ENCODE measurements at regions not wholly inside any gene's neighbourhood (a gene's known extent, or its start where the extent isn't known, plus 50 kb on each side); places are given as distances from the start of the nearest gene placed in this dataset.
A peak's percentile ranks its signal among the peaks of the same experiment; 100 is the strongest.

DNA sequence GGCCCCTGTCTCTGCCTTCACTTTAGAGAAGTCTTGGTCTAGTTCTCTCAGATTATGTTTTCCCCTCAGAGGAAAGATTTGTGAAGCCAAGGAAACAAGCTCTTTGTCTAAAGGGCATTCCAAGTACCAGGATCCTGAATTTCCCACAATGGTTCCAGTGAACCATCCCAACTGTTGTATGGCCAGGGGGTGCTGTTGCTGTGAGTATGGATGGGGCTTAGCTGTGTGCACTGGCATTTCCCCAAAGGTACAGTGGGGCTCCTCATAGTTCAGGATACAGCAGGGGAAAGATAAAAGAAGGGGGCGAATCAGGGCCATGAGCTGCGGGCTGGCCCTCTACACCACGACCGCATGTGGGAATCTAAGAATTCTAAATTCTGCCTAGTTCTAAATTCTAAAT, 1154.0 kb upstream of the FANCL start:
- TF ChIP-seq RAD21 (IDR thresholded peaks at IDR 0.05 in 1 of 2, conservative IDR thresholded peaks at IDR 0.05 in 1 of 2; ENCODE audit: low read depth in 2 of 2, low read length in 2 of 2) (peak; percentile 53 to 62), EZH2 (IDR thresholded peaks at IDR 0.05; ENCODE audit: low read depth, low read length, severe bottlenecking) (no peak), RFX5 (IDR thresholded peaks at IDR 0.05; ENCODE audit: borderline replicate concordance, low read depth, low read length) (no peak)
- TF ChIP-seq, protein P1, sequence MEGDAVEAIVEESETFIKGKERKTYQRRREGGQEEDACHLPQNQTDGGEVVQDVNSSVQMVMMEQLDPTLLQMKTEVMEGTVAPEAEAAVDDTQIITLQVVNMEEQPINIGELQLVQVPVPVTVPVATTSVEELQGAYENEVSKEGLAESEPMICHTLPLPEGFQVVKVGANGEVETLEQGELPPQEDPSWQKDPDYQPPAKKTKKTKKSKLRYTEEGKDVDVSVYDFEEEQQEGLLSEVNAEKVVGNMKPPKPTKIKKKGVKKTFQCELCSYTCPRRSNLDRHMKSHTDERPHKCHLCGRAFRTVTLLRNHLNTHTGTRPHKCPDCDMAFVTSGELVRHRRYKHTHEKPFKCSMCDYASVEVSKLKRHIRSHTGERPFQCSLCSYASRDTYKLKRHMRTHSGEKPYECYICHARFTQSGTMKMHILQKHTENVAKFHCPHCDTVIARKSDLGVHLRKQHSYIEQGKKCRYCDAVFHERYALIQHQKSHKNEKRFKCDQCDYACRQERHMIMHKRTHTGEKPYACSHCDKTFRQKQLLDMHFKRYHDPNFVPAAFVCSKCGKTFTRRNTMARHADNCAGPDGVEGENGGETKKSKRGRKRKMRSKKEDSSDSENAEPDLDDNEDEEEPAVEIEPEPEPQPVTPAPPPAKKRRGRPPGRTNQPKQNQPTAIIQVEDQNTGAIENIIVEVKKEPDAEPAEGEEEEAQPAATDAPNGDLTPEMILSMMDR (IDR thresholded peaks at IDR 0.05; ENCODE audit: control extremely low read depth in 1 of 3, insufficient read depth in 1 of 3, low read depth in 1 of 3, low read length in 3 of 3), result peak; percentile 32 to 36 (median 35)
